CD8-positive, alpha-beta memory T cell (primary cell): ENCODE measurements at regions not wholly inside any gene's neighbourhood (a gene's known extent, or its start where the extent isn't known, plus 50 kb on each side); places are given as distances from the start of the nearest gene placed in this dataset.
A peak's percentile ranks its signal among the peaks of the same experiment; 100 is the strongest.

Experiments
- CTCF ChIA-PET: fragments of 350-600 bp; sonication (Branson Sonifier 250); formaldehyde crosslinking; loops from one replicate; lab custom pipeline; 2021; ENCODE audit warnings: antibody characterized with exemption; lab: Charles Lee
- POLR2A ChIA-PET: fragments of 350-600 bp; sonication (Branson Sonifier 250); formaldehyde crosslinking; loops from one replicate; lab custom pipeline; 2021; ENCODE audit warnings: antibody characterized with exemption; lab: Charles Lee
- DNase-seq, 5 donors: peaks; one replicate each; pipeline versions ENCODE4 v3.0.0 to v3.0.0-alpha.2; 2020 to 2022; ENCODE audit warnings: mixed read lengths in 1 of 5
- H3K27ac ChIP-seq: one replicate; pipeline ENCODE4 v1.7.0; 2013; ENCODE audit warnings: low read depth, mild to moderate bottlenecking, low read length, moderate library complexity
- H3K27me3 ChIP-seq: 2 replicates; pipeline ENCODE4 v1.7.0; 2013; ENCODE audit warnings: low read length, mild to moderate bottlenecking; ENCODE audit not compliant: insufficient read depth, poor library complexity, severe bottlenecking
- H3K36me3 ChIP-seq: 2 replicates; pipeline ENCODE4 v1.7.0; 2013; ENCODE audit warnings: mild to moderate bottlenecking, low read length, moderate library complexity; ENCODE audit not compliant: insufficient read depth
- H3K4me1 ChIP-seq: 2 replicates; pipeline ENCODE4 v1.7.0; 2013; ENCODE audit warnings: mild to moderate bottlenecking, low read length, moderate library complexity; ENCODE audit not compliant: insufficient read depth
- H3K4me3 ChIP-seq: 2 replicates; pipeline ENCODE4 v1.7.0; 2013; ENCODE audit warnings: mild to moderate bottlenecking, low read length
- H3K9me3 ChIP-seq: 2 replicates; pipeline ENCODE4 v1.7.0; 2013; ENCODE audit warnings: mild to moderate bottlenecking, low read length
- H3K27ac Mint-ChIP-seq, 8 donors: one replicate each; pipeline ENCODE4 v1.8.0; 2020 to 2021; ENCODE audit warnings: mixed read lengths in 8 of 8, mild to moderate bottlenecking in 6 of 8, inconsistent platforms in 3 of 8, moderate library complexity in 3 of 8
- H3K27me3 Mint-ChIP-seq, 2 donors: one replicate each; pipeline ENCODE4 v1.8.0; 2020 to 2021; ENCODE audit warnings: mixed read lengths in 2 of 2, mild to moderate bottlenecking in 1 of 2, moderate library complexity in 1 of 2
- H3K36me3 Mint-ChIP-seq, 3 donors: one replicate each; pipeline ENCODE4 v1.8.0; 2020 to 2021; ENCODE audit warnings: mixed read lengths in 3 of 3, inconsistent platforms in 1 of 3, mild to moderate bottlenecking in 1 of 3
- H3K4me1 Mint-ChIP-seq, 3 donors: one replicate each; pipeline ENCODE4 v1.8.0; 2020 to 2021; ENCODE audit warnings: mixed read lengths in 3 of 3, inconsistent platforms in 1 of 3, mild to moderate bottlenecking in 1 of 3
- H3K4me3 Mint-ChIP-seq, 7 donors: one replicate each; pipeline ENCODE4 v1.8.0; 2020 to 2021; ENCODE audit warnings: mixed read lengths in 7 of 7, mild to moderate bottlenecking in 6 of 7, moderate library complexity in 4 of 7, inconsistent platforms in 2 of 7
- H3K9me3 Mint-ChIP-seq, 5 donors: one replicate each; pipeline ENCODE4 v1.8.0; 2020 to 2022; ENCODE audit warnings: mixed read lengths in 5 of 5, mild to moderate bottlenecking in 3 of 5, moderate library complexity in 2 of 5, inconsistent platforms in 1 of 5

DNA sequence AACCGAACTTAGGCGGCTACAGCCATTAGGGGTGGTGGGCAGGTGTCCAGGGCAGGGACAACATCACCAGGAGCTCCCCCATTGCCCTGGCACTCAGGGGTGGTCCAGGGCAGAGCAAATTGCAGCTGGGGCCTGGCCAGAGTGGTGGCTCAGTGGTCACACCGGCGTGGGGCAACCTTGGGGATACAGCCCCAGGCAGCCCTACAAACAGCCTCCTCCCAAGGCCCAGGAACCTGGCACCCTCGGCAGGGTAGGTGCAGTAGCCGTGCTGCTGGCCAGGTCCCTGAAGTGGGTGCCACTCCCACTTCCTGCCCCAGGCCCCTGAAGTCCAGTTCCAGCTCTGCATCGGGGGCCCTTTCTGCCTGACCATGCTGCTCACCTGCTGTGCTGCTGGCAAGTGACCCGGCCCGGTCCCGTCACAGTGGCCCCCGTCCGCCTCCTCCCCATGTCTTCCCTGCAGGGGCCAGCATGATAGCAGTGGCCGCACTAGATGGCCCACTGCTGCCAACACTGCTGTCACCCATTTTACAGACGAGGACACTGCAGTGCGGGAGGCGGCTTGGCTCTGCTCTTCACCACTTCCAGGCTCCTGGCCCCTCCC lies 712.8 kb downstream of the MATN1 start:
- H3K27ac ChIP-seq, result no peak overlapping the region
- no peak for DNase-seq
- ChIA-PET CTCF (no interaction called here), POLR2A (no interaction called here)
- Mint-ChIP-seq H3K36me3 (no peaks in the 10 kb centered on the region), H3K4me1 (peaks cover 0 to 7% (median 0%) of the 10 kb centered on the region in 3 donors), H3K27me3 (peaks cover 4 to 9% of the 10 kb centered on the region in 2 donors), H3K27ac (no peak overlapping the region), H3K4me3 (no peak overlapping the region), H3K9me3 (no peaks in the 10 kb centered on the region)
- H3K36me3 ChIP-seq, result no peaks in the 10 kb centered on the region
- H3K9me3 ChIP-seq, result no peaks in the 10 kb centered on the region
- no peaks in the 10 kb centered on the region for H3K4me1 ChIP-seq
- H3K4me3 ChIP-seq, result no peak overlapping the region
- no peaks in the 10 kb centered on the region for H3K27me3 ChIP-seq

DNA sequence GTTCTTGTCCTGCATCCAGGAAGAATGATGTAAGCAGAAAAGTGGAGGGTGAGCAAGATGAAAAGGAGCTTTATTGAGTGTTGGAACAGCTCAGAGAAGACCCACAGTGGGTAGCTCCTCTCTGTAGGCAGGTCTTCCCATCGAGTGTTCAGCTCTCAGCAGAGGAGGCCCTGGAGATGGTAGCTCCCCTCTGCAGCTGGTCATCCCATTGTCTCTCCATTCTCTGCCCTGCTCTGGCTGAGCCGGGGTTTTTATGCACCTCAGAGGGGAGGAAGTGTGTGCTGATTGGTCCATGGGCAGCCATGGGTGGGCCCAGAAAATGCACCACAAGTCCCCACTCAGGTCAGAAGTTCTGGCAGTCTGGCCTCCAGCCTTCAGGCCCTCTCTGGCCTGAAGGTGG lies 713.7 kb downstream of the MATN1 start:
- H3K36me3 ChIP-seq, result no peaks in the 10 kb centered on the region
- no peak overlapping the region for H3K4me3 Mint-ChIP-seq
- peaks cover 0 to 7% (median 0%) of the 10 kb centered on the region in 3 donors for H3K4me1 Mint-ChIP-seq
- no peaks in the 10 kb centered on the region for H3K9me3 Mint-ChIP-seq
- peaks cover 4 to 10% of the 10 kb centered on the region in 2 donors for H3K27me3 Mint-ChIP-seq
- no peak overlapping the region for H3K27ac Mint-ChIP-seq
- no peaks in the 10 kb centered on the region for H3K36me3 Mint-ChIP-seq
- no peak for DNase-seq
- H3K4me1 ChIP-seq, result no peaks in the 10 kb centered on the region
- no peaks in the 10 kb centered on the region for H3K27me3 ChIP-seq
- ChIA-PET CTCF (no interaction called here), POLR2A (no interaction called here)
- H3K9me3 ChIP-seq, result no peaks in the 10 kb centered on the region
- no peak overlapping the region for H3K4me3 ChIP-seq
- H3K27ac ChIP-seq, result no peak overlapping the region

DNA sequence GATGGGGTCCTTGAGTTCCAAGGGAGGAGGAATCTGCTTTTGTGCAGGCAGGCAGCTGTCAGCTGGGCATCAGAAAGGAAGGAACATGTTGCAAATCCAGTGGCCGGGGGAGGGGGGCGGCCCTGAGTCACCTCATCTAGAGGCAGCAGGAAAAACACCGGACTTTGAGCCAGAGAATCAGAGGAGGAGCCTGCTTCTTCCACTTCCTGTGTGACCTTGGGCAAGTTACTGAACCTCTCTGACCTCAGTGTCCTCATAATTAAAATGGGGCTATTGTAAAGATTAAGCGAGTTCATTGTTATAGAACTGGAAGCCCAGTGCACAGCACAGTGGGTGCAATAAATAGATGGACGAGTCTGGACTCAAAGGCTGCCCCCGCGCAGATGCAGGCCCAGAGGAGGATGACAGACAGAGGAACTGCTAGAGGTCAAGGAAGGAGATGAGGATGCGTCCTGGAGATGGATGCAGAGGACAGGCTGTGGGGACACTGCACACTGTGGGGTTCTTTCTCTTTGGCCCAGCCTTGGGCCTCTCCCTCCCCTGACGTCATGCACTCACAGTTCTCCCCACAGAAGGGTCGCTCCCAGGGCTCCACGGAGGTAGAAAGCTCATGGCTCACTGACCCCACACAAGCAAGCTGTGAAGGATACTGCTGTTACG lies 714.3 kb downstream of the MATN1 start:
- CTCF ChIA-PET, result no interaction called here
- POLR2A ChIA-PET, result no interaction called here
- H3K4me1 Mint-ChIP-seq, result peaks cover 0 to 7% (median 0%) of the 10 kb centered on the region in 3 donors
- no peak overlapping the region for H3K27ac Mint-ChIP-seq
- H3K27me3 Mint-ChIP-seq, result peaks cover 4 to 10% of the 10 kb centered on the region in 2 donors
- no peaks in the 10 kb centered on the region for H3K27me3 ChIP-seq
- H3K36me3 Mint-ChIP-seq, result no peaks in the 10 kb centered on the region
- no peak for DNase-seq
- H3K9me3 Mint-ChIP-seq, result no peaks in the 10 kb centered on the region
- no peaks in the 10 kb centered on the region for H3K4me1 ChIP-seq
- no peak overlapping the region for H3K4me3 ChIP-seq
- no peaks in the 10 kb centered on the region for H3K9me3 ChIP-seq
- no peaks in the 10 kb centered on the region for H3K36me3 ChIP-seq
- H3K4me3 Mint-ChIP-seq, result no peak overlapping the region
- no peak overlapping the region for H3K27ac ChIP-seq

DNA sequence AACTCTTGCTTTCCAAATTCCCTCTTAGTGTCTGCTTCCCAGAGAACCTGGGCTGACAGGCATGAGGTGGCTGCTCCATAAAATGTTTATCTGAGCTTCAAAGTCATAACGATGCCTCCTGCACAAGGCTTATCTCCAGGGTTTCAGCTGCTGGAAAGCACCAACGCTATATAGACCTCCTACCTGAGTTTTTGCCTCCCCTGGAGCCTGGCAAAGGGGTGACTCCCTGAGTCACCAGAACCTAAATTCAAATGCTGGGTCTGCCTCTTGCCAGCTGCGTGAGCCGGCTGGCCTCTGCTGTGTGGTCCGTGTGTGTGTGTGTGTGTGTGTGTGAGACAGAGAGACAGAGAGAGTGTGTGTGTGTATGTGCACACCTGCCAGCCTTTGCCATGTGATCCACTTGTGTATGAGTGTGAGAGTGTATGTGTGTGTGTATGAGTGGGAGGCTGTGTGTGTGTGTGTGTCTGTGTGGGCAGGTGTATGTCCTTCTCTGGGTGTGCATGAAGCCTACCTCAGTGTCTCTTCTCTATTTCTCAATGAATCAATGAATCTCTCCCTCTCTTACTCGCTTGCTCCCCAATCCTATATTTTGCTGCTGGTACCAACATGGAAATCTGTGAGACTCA lies 714.9 kb downstream of the MATN1 start:
- no peak for DNase-seq
- Mint-ChIP-seq H3K9me3 (no peaks in the 10 kb centered on the region), H3K36me3 (no peaks in the 10 kb centered on the region), H3K27ac (no peak overlapping the region), H3K27me3 (peaks cover 4 to 10% of the 10 kb centered on the region in 2 donors), H3K4me3 (no peak overlapping the region), H3K4me1 (peaks cover 0 to 7% (median 0%) of the 10 kb centered on the region in 3 donors)
- POLR2A ChIA-PET, result no interaction called here
- Histone ChIP-seq H3K4me3 (no peak overlapping the region), H3K36me3 (no peaks in the 10 kb centered on the region), H3K27ac (no peak overlapping the region), H3K27me3 (no peaks in the 10 kb centered on the region), H3K9me3 (no peaks in the 10 kb centered on the region), H3K4me1 (no peaks in the 10 kb centered on the region)
- CTCF ChIA-PET, result no interaction called here

DNA sequence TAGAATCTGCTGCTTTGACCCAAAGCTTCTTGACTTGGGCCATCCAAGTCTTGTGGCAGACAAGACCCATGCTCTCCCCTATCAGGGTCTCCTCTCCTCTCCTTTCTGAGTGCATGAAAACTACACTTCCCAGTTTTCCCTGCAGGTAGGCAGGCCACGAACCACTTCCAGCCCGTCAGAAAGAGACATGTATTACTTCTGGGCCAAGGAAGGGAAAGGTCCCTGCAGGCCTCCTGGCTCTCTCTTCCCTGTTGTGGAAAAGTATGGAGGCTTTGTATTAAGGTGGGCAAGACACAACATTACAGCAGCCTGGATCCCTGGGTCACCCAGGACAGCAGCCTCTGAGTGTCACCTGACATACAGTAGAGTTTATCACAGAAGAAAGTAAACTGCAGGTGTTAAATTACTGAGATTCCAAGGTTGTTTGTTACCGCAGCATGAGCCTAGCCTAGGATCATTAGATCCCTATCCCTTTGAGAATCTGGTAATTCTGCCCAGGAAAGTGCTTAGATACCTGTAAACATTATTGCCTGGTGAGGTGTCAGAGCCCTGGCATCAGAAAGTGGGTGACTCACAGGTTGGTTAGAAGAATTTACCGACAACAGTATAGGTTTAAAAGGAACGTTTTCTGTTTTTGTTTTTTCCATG lies 717.3 kb downstream of the MATN1 start:
- no peaks in the 10 kb centered on the region for H3K27me3 ChIP-seq
- no peak overlapping the region for H3K4me3 Mint-ChIP-seq
- H3K36me3 Mint-ChIP-seq, result no peaks in the 10 kb centered on the region
- ChIA-PET POLR2A (no interaction called here), CTCF (no interaction called here)
- H3K4me1 Mint-ChIP-seq, result no peaks in the 10 kb centered on the region
- H3K9me3 ChIP-seq, result no peaks in the 10 kb centered on the region
- DNase-seq, result no peak
- H3K4me3 ChIP-seq, result no peak overlapping the region
- H3K4me1 ChIP-seq, result no peaks in the 10 kb centered on the region
- H3K27me3 Mint-ChIP-seq, result peaks cover 0 to 10% of the 10 kb centered on the region in 2 donors
- no peaks in the 10 kb centered on the region for H3K9me3 Mint-ChIP-seq
- H3K27ac ChIP-seq, result no peak overlapping the region
- peak overlapping the region in 1 of 8 donors; percentile 61 for H3K27ac Mint-ChIP-seq
- no peaks in the 10 kb centered on the region for H3K36me3 ChIP-seq

DNA sequence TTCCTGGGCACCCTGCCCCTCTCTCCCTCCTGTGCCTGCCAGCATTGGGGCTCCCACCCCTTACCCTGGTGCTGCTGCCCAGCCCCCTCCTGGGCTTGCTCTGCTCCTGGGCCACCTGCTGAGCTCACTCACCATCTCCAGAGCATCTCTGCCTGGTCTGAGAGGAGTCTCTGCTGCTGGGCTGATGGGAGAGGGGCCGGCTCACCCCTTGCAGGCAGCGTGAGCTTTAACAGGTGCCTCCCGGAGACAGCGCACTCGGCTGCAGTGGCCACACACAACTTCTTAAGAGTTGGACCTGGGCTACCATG lies 721.7 kb downstream of the MATN1 start:
- H3K27ac Mint-ChIP-seq, result no peak overlapping the region
- ChIA-PET POLR2A (no interaction called here), CTCF (no interaction called here)
- Histone ChIP-seq H3K4me1 (no peaks in the 10 kb centered on the region), H3K9me3 (no peaks in the 10 kb centered on the region), H3K4me3 (no peak overlapping the region), H3K27ac (no peak overlapping the region), H3K27me3 (no peaks in the 10 kb centered on the region), H3K36me3 (no peaks in the 10 kb centered on the region)
- no peaks in the 10 kb centered on the region for H3K4me1 Mint-ChIP-seq
- H3K27me3 Mint-ChIP-seq, result peaks cover 0 to 3% of the 10 kb centered on the region in 2 donors
- no peak for DNase-seq
- H3K9me3 Mint-ChIP-seq, result no peaks in the 10 kb centered on the region
- H3K4me3 Mint-ChIP-seq, result no peak overlapping the region
- no peaks in the 10 kb centered on the region for H3K36me3 Mint-ChIP-seq

DNA sequence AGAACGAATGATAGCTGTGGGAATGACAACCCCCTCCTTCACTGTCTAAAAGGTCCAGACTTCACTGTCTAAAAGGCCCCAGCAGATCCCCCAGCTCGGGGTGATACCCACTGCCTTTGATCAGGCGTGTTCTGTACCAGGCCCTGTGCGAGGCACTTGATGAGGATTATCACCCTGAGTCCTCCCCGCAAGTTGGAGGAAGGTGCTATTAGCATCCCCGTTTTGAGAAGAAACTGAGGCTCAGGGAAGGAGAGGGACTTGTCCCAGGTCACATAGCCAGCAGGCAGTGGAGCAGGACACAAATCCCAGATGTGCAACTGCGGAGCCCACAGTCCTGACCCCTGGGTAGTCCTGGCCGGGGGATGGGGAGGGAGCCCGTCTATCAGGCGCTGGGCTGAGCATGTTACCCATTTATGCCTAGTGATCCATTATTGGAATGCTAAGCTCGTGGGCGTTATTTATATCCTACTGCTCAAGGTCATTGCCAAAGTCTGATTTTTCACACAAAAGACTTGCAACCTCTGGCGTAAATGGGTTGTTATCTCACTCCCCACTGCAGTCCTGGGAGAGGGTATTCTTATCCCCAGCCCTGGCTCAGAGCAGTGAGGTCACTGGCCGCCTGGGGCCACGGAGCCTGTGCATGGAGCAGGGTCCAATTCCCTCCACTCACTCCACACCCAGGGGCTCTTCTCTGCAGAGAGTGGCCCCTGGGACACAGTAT lies 722.2 kb downstream of the MATN1 start:
- ChIA-PET POLR2A (no interaction called here), CTCF (no interaction called here)
- H3K27me3 Mint-ChIP-seq, result peaks cover 0 to 3% of the 10 kb centered on the region in 2 donors

DNA sequence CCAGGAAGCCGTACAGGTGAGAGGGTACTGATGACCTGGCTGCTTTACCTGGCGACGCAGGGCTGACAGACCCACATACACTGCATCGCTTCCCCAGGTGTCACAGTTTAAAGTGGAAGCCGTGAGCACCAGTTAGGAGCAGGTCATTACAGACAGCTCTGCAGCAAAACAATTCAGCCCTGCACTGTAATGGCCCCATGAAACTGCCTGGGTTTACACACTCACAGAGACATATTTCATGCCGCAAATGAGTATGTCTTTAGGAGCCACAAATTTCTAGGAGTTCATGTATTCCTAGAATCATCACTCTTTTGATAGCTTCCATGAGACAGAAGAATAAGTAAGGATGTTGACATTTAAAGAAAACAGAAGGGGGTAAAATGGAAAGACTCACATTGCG lies 723.1 kb downstream of the MATN1 start:
- H3K4me1 Mint-ChIP-seq, result no peaks in the 10 kb centered on the region
- no peak for DNase-seq
- no peak overlapping the region for H3K4me3 ChIP-seq
- no peak overlapping the region for H3K27ac ChIP-seq
- ChIA-PET POLR2A (no interaction called here), CTCF (no interaction called here)
- H3K36me3 Mint-ChIP-seq, result peaks cover 0 to 1% (median 0%) of the 10 kb centered on the region in 3 donors
- H3K27me3 Mint-ChIP-seq, result peaks cover 0 to 3% of the 10 kb centered on the region in 2 donors
- no peaks in the 10 kb centered on the region for H3K36me3 ChIP-seq
- no peaks in the 10 kb centered on the region for H3K9me3 ChIP-seq
- no peaks in the 10 kb centered on the region for H3K27me3 ChIP-seq
- H3K27ac Mint-ChIP-seq, result no peak overlapping the region
- no peaks in the 10 kb centered on the region for H3K4me1 ChIP-seq
- H3K9me3 Mint-ChIP-seq, result peaks cover 0 to 7% (median 6%) of the 10 kb centered on the region in 5 donors
- H3K4me3 Mint-ChIP-seq, result no peak overlapping the region

More for the DNA sequence above, 722.2 kb downstream of the MATN1 start:
- Histone ChIP-seq H3K36me3 (no peaks in the 10 kb centered on the region), H3K27ac (no peak overlapping the region), H3K4me3 (no peak overlapping the region), H3K4me1 (no peaks in the 10 kb centered on the region), H3K9me3 (no peaks in the 10 kb centered on the region), H3K27me3 (no peaks in the 10 kb centered on the region)
- Mint-ChIP-seq H3K4me1 (no peaks in the 10 kb centered on the region), H3K36me3 (no peaks in the 10 kb centered on the region), H3K9me3 (peaks cover 0 to 4% (median 3%) of the 10 kb centered on the region in 5 donors), H3K4me3 (no peak overlapping the region), H3K27ac (no peak overlapping the region)
- DNase-seq, result no peak
